GM18517 (cell line): ENCODE measurements at regions not wholly inside any gene's neighbourhood (a gene's known extent, or its start where the extent isn't known, plus 50 kb on each side); places are given as distances from the start of the nearest gene placed in this dataset.
"Not testable (repeated sequence)": the region's sequence is repeated elsewhere in the genome, so short reads cannot be mapped to it uniquely, and the experiment has no call there.

ENCODE experiments used
- ATAC-seq: cut with Tn5 transposase; IDR thresholded peaks from one replicate; pipeline ENCODE4 v1.9.1; 2021; ENCODE audit warnings: mild to moderate bottlenecking, moderate library complexity; ENCODE audit not compliant: unreplicated experiment

GRCh38 chr7:150189963-150190362 is 133.2 kb upstream of the LRRC61 start:
- ATAC-seq, result peak; percentile 96

GRCh38 chr7:150192541-150192940 is 130.6 kb upstream of the LRRC61 start:
- not testable (repeated sequence) for ATAC-seq

GRCh38 chr7:150193866-150194265 is 129.3 kb upstream of the LRRC61 start:
- not testable (repeated sequence) for ATAC-seq
